ENCODE measurements at regions not wholly inside any gene's neighbourhood (a gene's known extent, or its start where the extent isn't known, plus 50 kb on each side); places are given as distances from the start of the nearest gene placed in this dataset.

DNA sequence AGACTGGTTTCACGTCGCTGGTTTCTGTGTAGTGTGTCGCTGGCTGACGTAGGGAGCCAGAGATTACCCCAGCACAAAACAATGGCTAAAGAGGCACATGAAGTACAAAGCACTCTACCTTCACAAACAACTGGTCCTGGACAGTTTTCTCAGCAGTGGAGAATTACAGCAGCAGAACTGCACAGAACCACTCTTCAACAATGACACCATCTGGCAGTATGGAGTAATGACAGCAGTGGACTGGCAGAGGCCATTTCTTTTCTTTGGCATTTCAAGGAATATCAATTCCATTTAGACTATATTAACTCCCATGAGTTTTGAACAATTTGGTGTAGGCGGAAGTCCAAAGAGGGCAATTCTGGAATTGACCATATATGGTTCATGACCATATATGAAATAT lies 1074.1 kb downstream of the AACS start (continued):
- TF ChIP-seq CTCF (IDR thresholded peaks at IDR 0.05) (no peak), ZNF416 (CRISPR knock-in tag; IDR thresholded peaks at IDR 0.05) (no peak), ZNF423 (CRISPR knock-in tag; IDR thresholded peaks at IDR 0.05) (no peak), IRF2 (CRISPR knock-in tag; IDR thresholded peaks at IDR 0.05; ENCODE audit: borderline replicate concordance, low read depth) (no peak), AFF4 (CRISPR knock-in tag; IDR thresholded peaks at IDR 0.05; ENCODE audit: borderline replicate concordance) (no peak), GRHL2 (CRISPR knock-in tag; IDR thresholded peaks at IDR 0.05; ENCODE audit: insufficient replicate concordance, severe bottlenecking) (no peak), MYBL2 (CRISPR knock-in tag; IDR thresholded peaks at IDR 0.05) (no peak), CREM (CRISPR knock-in tag; IDR thresholded peaks at IDR 0.05) (no peak), JAZF1 (CRISPR knock-in tag; IDR thresholded peaks at IDR 0.05) (no peak), CREB1 (CRISPR knock-in tag; IDR thresholded peaks at IDR 0.05) (no peak), NFATC4 (CRISPR knock-in tag; IDR thresholded peaks at IDR 0.05) (no peak)
- TF ChIP-seq, protein P1, sequence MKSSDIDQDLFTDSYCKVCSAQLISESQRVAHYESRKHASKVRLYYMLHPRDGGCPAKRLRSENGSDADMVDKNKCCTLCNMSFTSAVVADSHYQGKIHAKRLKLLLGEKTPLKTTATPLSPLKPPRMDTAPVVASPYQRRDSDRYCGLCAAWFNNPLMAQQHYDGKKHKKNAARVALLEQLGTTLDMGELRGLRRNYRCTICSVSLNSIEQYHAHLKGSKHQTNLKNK (CRISPR knock-in tag; IDR thresholded peaks at IDR 0.05) = no peak

GRCh38 chr12:126144603-126145002 lies 1079.4 kb downstream of the AACS start:
- peaks cover 80% of the 10 kb centered on the region for H3K36me3 Mint-ChIP-seq
- DNase-seq (ENCODE audit: low spot score) = no peak
- H3K4me1 Mint-ChIP-seq = no peaks in the 10 kb centered on the region
- no peak overlapping the region for H3K27ac Mint-ChIP-seq
- peaks cover 86% of the 10 kb centered on the region for H3K9me3 Mint-ChIP-seq
- H3K4me3 Mint-ChIP-seq = no peak overlapping the region
- no peak for ATAC-seq
- CTCF ChIA-PET = no interaction called here
- TF ChIP-seq SMAD3 (CRISPR knock-in tag; IDR thresholded peaks at IDR 0.05; ENCODE audit: borderline replicate concordance) = no peak
- no peak for TF ChIP-seq CREM (CRISPR knock-in tag; IDR thresholded peaks at IDR 0.05)
- TF ChIP-seq ZNF263 (CRISPR knock-in tag; IDR thresholded peaks at IDR 0.05; ENCODE audit: low read depth) = no peak
- TF ChIP-seq FOXP1 (CRISPR knock-in tag; IDR thresholded peaks at IDR 0.05; ENCODE audit: borderline replicate concordance) = no peak
- no peak for TF ChIP-seq ZNF121 (CRISPR knock-in tag; IDR thresholded peaks at IDR 0.05)
- POLR2A ChIA-PET = no interaction called here
- peaks cover 15% of the 10 kb centered on the region for H3K27me3 Mint-ChIP-seq (ENCODE audit: low read depth)

- H3K9me3 Mint-ChIP-seq = peaks cover 73% of the 10 kb centered on the region
- H3K4me3 Mint-ChIP-seq = no peak overlapping the region
- ChIA-PET CTCF (no interaction called here), POLR2A (no interaction called here)
- no peak for ATAC-seq
- no peaks in the 10 kb centered on the region for H3K4me1 Mint-ChIP-seq
- peaks cover 68% of the 10 kb centered on the region for H3K36me3 Mint-ChIP-seq
- DNase-seq (ENCODE audit: low spot score) = no peak
- H3K27me3 Mint-ChIP-seq (ENCODE audit: low read depth) = peaks cover 15% of the 10 kb centered on the region
- H3K27ac Mint-ChIP-seq = no peak overlapping the region
- TF ChIP-seq PREB (CRISPR knock-in tag; IDR thresholded peaks at IDR 0.05; ENCODE audit: borderline replicate concordance) = no peak
- TF ChIP-seq ERG (CRISPR knock-in tag; IDR thresholded peaks at IDR 0.05) = no peak
- no peak for TF ChIP-seq HMGA2 (CRISPR knock-in tag; IDR thresholded peaks at IDR 0.05)
- no peak for TF ChIP-seq CREB1 (CRISPR knock-in tag; IDR thresholded peaks at IDR 0.05)
- TF ChIP-seq FOXP4 (CRISPR knock-in tag; IDR thresholded peaks at IDR 0.05) = no peak
- no peak for TF ChIP-seq NFATC4 (CRISPR knock-in tag; IDR thresholded peaks at IDR 0.05)
- TF ChIP-seq, protein P2, sequence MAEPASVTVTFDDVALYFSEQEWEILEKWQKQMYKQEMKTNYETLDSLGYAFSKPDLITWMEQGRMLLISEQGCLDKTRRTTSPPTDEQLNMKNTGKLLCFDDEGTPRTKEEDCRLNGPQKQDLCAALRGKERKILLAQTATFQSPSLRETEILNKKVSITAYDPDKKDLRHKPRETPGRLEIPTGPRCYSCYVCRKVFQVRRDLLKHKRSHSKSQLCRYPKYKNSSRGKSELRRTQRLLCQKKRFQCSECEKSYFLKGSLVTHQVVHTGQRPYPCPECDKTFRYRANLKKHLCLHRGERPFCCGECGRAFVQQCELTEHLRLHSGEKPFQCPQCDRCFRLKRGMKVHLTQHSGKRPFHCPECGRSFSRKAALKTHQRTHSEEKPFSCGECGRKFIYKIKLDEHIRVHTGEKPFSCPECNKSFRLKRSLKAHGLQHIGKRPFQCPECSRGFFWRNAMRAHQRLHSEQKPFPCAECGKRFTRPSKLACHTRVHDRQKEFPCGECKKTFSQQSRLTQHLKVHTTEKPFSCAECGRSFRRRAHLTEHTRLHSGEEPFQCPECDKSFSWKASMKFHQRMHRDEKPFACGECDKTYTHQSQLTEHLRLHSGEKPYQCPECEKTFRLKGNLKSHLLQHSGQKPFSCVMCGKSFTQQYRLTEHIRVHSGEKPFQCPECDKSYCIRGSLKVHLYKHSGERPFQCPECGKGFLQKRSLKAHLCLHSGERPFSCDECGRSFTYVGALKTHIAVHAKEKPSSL (CRISPR knock-in tag; conservative IDR thresholded peaks at IDR 0.05) = no peak
- no peak for TF ChIP-seq ZNF671 (CRISPR knock-in tag; IDR thresholded peaks at IDR 0.05)
Measured at GRCh38 chr12:126147321-126147720, 1082.1 kb downstream of the AACS start.
